T-helper 1 cell treated with Interleukin-12 subunit alpha and Interleukin-12 subunit beta and Interleukin-4 antibody, amounts not matched to agents 30 ng/mL and 1 ng/mL, for 36 hours (primary cell): ENCODE measurements at regions not wholly inside any gene's neighbourhood (a gene's known extent, or its start where the extent isn't known, plus 50 kb on each side); places are given as distances from the start of the nearest gene placed in this dataset.
"Not testable (repeated sequence)": the region's sequence is repeated elsewhere in the genome, so short reads cannot be mapped to it uniquely, and the experiment has no call there.

Source experiments
- intact Hi-C: fragments of 100-400 bp; cut with micrococcal nuclease; formaldehyde crosslinking; loops from one replicate; pipeline ENCODE4 v1.15.1; 2024

DNA sequence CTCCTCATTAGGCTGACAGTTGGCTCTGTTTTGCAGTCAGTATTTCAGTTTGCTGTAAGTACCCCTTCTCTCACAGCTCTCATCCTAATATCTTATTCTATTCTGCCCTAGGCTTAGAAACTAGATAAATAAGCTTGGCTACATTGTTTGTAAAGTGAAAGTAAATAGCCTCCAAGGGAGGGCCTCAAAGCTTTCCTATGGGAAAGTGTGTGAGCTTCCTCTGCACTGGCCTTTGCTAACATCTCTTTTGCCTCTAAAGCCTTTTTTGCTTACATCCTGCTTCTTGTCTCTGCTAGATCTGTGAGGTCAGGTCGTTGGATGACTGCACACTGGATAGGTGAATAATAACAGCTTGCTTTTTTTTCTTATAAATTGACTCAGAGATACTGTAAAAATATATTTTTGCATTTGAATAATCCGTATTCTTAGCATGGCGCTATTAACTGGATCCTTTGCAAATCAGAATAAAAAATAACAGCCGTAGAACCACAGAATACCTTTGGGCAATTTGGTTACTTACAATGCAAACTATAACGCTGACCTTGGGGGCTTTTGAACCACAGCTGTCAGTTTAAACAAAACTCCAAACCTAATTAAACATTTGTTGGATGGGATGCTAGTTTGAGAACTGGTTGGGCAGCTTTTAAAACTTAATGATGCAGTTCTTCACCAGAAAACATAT is 55.1 kb downstream of the TTC6 start:
- intact Hi-C loops, result no loop called here

DNA sequence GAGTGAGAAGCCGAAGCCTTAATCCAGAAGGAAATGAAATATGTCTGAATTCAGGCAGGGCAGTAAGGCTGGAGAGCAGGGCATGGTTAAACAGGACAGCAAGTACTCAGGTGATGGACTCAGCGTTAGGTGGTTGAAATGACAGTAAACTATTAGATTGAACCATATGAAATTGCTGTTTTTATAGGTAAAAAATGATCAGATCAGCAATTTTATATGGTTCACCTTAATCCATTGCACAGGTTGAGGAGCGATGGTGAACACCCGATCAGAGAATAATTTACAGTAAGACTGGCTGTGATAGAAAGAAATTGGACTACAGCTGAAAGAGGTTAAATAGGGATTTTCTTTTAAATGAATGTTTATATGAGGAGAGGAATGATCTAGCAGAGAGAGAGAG is 56.6 kb downstream of the TTC6 start:
- intact Hi-C loops, result no loop called here

DNA sequence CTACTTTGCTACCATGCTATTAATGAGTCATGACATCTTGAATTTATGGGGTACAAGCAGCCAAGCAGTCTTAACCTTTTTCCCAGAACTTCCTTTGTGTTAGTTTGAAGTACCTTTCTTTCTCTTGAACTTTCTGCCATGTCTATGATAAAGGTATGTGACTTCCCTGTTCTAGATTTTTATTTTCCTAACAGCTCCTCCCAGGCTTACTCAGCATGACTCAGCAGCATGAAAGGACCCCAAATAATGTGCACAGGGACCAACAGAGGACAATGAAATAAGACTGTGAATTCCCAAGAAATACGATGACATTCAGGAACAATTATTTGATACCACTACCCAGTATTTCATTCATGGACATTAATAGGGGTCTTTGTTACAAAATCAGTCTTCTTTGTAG is 60.0 kb downstream of the TTC6 start:
- intact Hi-C loops, result no loop called here

DNA sequence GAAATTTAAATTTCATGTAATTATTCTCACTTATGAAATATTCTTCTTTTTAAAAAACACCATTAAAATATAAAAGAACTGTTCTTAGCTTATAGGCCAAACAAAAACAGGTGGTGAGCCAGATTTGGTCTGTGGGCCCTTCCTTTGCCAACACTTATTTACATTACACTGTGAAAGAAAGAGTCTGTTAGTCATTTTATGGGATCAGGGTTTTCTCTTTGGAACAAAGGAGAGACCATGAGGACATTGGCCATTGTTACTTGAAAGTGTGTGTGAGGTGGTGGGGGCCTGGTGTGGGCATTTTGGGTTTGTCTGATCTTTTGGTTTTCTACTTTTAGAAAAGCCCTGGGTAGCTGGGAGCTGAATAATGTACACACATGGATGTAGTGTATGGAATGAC is 62.7 kb downstream of the TTC6 start:
- intact Hi-C loops, result no loop called here

DNA sequence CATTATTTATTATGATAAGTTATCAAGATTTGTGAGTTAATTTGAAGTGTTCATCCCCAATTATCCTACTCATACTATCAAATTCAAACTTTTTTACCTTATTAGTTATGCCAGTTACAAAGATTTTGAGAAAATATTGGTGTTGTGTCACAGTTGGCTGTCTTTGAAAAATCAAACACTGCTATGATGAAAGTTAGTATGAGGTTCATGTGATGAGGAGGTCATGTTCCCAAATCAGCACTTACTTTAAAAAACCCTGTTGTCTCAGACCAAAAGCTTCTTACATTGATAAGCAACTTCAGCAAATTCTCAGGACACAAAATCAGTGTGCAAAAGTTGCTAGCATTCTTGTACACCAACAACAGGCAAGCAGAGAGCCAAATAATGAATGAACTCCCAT is 68.1 kb downstream of the TTC6 start:
- intact Hi-C loops, result no loop called here

DNA sequence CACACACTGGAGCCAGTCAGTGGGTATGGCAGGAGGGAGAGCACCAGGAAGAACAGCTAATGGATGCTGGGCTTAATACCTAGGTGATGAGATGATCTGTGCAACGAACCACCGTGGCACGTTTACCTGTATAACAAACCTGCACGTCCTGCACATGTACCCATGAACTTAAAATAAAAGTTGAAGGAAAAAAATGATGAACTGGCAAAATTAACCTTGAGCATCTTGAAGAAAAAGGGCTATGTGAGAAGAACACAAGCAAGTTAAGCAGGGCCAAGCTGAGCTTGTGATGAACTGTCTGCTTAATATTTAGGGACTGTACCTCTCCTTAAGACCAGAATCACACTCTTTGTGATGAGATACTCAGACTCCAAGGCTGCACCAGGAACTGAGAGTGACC is 70.0 kb downstream of the TTC6 start:
- intact Hi-C loops, result no loop called here

DNA sequence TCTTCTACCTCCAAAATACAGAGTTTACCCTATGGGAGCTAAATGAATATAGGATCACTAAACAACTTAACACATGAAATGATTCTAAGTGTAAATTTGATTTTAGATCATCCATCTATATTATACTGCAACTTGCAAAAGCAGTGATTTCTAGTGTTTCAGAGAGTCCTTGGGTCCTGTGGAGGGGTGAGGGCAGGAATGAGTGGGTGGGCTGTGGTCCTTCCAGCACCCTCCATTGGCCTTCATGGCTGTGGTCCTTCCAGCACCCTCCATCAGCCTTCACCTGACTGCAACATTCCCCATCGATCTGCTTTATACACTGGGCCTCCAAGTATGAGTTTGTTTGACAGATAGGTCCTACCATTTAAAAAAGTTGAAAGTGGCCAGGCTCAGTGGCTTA is 70.5 kb downstream of the TTC6 start:
- intact Hi-C loops, result no loop called here

DNA sequence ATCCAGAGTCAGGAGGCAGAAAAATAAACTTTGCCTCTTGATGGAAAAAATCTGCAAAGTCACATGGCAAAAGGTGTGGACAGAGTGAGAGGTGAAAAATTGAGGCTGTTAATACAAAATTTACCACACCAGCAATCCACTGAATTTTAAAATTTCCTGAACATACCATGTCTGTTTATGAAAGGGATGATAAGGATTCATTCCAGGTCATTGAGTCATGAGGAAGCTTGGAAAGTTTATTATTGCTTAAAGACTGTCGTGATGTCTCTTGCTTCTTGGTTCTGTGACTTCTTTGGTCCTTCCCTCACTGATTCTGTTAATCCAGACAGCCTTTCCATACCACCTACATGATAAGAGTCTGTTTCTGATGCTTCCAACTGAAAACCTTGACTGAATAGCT is 73.2 kb downstream of the TTC6 start:
- intact Hi-C loops, result no loop called here

DNA sequence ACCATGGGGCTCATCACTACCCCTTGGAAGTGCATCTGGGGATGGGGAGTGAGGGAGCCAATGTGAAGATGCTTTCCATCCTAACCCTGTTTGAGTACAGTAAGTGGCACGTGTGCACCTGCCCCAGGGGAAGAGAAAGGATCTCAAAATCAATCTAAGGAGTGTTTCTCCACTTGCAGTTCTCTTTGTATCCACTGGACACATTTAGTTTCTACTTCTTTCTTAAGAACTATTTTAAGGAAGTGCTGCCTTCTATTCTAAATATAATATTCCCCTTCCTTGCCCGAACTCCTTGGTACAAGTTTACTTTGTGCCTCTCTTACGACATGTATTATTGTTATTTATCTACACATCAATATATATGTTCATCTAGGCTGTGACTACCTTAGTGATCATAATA is 73.8 kb downstream of the TTC6 start:
- intact Hi-C loops, result no loop called here

DNA sequence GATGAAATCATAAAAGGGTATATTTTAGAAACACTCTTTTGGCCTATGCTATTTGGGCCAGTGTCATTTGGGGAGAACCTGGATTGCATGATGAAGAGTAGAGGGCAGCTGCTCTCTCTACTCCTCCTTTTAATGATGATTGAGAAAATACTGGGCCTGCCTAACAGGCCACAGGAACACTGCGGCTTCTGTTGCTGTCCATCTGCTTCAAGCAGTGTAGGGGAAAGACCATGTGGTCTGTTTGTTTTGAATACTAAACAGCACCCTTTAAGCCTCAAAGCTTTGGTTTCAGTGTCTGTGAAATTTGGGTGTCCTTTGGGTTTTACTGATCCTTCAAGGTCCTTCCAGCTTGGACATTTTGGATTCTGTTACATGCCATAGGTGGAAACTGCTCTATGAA is 78.0 kb downstream of the TTC6 start:
- intact Hi-C loops, result no loop called here

DNA sequence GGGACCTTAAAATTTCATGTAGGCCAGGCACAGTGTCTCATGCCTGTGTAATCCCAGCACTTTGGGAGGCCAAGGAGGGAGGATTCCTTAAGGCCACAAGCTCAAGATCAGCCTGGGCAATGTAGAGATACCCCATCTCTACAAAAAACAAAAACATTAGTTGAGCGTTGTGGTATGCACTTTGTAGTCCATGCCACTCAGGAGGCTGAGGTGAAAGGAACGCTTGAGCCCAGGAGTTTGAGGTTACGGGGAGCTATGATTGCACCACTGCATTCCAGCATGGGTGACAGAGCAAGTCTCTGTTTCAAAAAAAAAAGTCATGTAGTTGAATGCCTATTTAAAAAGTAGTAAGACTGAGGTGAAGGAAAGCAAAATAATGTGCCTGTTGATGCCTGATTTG is 83.5 kb downstream of the TTC6 start:
- intact Hi-C loops, result no loop called here

DNA sequence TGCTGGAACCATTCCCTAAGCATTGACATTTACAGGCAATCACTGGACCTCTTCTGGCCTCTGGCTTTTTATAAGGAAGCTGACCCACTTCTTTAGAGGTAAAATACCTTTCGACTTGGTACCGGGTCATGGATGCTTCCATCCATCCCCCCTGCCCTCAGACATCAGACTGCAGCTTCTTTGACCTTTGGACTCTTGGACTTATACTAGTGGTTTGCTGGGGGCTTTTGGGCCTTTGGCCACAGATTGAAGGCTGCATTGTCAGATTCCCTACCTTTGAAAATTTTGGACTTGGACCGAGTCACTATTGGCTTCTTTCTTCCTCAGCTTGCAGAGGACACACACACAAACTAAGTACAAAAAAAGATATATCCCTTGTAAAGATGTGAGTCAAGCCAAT is 86.1 kb downstream of the TTC6 start:
- intact Hi-C loops, result no loop called here

DNA sequence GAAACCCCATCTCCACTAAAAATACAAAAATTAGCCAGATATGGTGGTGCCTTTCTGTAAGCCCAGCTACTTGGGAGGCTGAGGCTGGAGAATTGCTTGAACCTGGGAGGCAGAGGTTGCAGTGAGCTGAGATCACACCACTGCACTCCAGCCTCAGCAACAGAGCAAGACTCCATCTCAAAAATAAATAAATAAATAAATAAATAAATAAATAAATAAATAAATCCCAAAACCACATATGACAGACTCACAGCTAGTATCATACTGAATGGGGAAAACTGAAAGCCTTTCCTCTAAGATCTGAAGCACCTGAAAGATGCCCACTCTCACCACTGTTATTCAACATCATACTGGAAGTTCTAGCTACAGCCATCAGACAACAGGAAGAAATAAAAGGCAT is 97.3 kb downstream of the TTC6 start:
- intact Hi-C loops, result not testable (repeated sequence)

DNA sequence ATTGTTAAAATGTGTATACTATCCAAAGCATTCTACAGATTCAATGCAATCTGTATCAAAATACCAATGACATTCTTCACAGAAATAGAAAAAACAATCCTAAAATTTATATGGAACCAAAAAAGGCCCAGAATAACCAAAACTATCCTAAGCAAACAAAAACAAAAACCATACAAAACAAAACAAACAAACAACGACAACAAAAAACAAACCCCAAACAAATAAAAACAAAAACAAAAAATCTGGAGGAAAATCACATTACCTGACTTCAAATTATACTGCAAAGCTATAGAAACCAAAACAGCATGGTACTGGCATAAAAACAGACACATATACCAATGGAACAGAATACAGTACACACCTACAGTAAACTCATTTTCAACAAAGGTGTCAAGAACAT is 98.0 kb downstream of the TTC6 start:
- intact Hi-C loops, result not testable (repeated sequence)

DNA sequence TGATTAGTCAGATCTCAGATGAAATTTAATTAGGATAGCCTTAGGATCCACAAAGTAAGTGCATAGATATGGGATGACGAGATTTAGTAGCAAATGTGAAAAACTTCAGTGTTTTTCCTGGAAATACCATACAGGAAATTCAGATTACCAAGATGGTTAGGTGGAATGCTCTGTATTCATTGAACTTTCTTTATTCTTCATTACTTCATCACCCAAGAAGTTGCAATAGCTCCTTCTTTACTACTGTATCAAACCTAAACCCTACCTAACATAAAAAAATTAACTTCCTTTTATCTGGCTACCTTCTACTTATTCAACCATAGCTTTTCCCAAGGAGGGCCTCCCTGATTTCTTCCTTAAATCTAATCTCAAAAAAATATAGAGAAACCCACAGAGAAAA is 100.4 kb downstream of the TTC6 start:
- intact Hi-C loops, result no loop called here

DNA sequence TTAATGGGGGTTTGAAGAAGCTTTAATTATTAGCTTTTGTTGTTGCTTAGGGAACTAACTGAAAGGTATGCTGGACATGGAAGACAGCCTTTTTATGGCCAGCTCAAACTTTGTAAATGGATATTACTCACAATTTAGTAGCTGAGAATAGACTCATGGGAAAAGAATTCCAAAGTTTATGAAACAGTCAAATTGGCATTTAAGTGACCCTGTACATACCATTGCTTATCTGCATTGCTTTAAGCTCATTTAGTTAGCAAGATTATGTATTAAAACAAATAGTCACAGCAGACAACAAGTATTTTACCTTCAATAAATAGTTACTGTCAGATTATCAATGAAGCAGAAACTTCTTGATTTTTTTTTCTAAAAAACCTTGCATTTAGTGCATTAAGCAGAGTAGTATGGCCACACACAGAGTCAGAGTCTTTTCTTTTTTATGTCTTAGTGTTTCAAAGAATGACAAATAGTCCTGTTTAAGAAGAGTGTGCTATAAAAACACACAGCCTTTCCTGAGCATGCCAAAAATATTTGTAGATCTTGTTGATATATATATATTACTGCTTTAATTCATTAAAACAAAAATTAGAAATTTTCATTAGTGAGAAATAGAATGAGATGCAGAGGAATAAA is 102.2 kb downstream of the TTC6 start:
- intact Hi-C loops, result no loop called here

DNA sequence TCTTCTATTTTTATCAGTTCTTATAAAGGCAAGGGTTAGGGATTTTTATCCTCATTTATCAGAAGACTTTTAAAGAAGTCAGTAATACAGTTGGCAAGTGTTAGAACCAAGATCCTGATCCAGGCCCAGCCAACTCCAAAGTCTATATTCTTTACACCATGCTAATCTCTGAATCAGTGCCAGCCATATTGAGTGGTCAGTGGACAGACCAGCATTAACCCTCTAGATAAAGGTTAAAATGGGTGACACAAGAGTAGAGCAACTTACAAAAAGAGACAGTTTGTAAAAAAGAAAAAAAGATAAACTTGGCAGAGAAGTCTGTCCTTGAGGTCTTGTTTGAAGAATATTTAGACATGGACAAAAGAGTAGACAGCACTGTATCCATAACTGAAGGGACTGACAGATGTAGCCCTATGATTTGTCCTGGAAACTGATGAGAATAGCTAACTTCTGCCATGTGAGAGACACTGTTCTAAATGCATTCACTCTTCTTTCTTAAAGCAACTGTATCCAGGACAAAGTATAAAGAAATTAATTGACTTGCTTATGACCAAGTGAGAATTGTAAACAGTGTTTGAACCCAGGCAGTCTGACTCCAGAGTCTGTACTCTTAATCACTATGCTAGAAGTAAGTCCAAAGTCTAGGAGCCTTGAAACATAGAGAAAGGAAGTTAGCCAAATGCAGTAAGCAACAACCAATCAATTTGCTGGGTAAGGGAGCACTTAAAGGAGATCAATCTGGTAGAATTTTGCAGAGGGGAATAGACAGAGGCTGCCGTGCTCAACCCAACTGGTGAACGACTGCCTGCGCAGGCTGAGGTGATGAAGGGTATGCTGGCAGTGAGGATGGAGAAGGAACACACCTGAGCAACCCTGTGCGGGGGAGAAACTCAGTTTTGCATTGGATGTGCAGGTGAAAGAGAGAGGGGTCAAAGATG is 103.7 kb downstream of the TTC6 start:
- intact Hi-C loops, result no loop called here

DNA sequence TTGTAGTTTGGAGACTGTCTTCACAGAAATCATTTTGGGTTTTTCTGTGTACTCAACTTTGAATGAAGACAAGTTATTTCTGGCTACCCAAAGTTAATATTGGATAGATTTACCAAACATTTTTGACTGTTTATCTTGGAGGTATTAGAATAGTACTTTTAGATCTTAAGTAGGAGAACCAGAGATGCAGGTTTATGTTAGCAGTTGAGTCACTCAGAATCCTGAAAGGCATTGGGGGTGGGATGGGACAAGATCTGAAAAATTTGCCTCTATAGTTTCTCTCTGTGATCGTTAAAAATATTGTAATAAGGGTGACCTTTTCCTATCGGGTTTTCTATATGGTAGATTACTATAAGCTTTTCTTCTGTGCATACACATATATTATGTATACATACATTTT is 112.3 kb downstream of the TTC6 start:
- intact Hi-C loops, result no loop called here

DNA sequence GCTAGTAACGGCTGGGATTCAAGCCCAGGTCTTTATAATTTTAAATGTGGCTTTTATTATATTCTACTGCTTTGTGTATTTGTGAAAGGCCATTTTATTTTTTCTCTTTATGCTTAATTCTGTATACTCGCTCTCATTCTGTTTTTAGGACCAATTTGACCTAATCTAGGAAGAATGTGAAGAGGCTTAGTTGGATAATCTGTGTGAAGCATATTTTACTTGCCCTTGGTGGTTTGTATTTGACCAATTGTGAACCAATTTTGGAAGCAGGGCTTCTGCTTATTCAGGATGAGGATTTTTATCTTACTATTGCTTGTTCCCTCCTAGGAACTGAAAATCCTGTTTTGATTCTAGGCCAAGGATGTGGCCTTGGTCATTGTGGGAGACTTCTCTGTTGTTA is 113.1 kb downstream of the TTC6 start:
- intact Hi-C loops, result no loop called here

DNA sequence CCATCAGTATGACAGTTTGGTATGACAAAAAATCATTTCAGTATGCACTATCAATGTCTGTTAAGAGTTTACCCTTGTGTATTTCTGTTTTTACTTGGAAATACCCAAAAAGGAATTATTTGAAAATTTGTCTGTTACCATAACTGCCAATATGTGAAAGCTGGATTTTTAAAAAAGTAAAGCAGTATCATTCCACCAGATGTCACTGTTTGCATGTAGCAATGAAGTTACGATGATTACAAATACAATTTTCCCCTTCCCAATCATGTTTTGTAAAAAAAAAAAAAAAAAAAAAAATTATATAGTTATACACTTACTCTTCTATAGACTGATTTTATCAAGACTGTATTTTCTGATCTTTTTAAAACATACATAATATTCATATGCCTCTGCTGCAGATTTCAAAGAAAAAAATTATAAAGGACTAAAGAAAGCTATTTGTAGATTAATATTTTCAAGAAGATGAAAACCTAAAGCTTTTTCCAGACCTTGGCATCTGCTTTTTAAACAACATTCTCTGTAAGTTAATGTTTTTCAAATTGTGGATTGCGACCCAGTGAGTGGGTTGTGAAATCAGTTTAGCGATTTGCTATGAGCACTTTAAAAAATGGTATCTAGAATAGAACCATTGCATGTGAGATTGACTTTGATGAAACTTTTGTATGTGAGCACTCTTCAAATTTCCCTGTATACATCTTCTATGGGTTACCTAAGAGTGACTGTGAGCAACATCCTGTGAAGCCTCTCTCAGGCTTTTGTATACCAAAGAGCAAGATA is 114.2 kb downstream of the TTC6 start:
- intact Hi-C loops, result loop anchor here (1.0 kb wide), 1 partner anchor 165 kb away; no protein-coding TSS in a partner anchor

DNA sequence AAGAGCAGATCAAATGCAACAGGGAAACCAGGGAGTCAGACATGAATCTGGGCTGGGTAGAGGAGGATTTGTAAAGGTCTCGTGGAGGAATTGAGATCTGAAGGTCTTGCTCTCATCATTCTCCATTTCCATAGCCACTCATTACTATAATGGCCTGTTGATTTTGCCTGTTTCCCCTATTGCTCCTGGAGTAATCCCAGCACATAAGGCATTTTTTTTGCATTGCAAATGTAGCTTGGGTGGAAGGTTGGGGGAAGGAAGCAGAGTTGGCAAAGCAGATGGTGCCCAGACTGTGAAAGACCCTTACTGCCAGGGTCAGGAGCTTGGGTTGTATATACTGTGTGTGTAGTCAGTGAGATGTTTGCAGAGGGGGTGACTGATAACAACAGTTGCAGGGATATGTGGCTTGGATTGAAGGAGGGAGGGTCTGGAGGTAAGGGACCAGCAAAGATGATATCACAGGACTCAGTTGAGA is 116.0 kb downstream of the TTC6 start:
- intact Hi-C loops, result no loop called here
